ENCODE measurements at regions not wholly inside any gene's neighbourhood (a gene's known extent, or its start where the extent isn't known, plus 50 kb on each side); places are given as distances from the start of the nearest gene placed in this dataset.
A peak's percentile ranks its signal among the peaks of the same experiment; 100 is the strongest.

- Histone ChIP-seq H3K27ac (ENCODE audit: low read depth in 1 of 2, low read length in 2 of 2) (no peak overlapping the region), H3K36me3 (ENCODE audit: control insufficient read depth in 1 of 2, insufficient read depth in 2 of 2, low read length in 1 of 2) (no peaks in the 10 kb centered on the region), H3K4me3 (ENCODE audit: low read length in 2 of 2) (no peak overlapping the region), H3K4me1 (ENCODE audit: control insufficient read depth in 1 of 2, insufficient read depth in 2 of 2, low read length in 2 of 2) (peaks cover 0 to 3% of the 10 kb centered on the region in 2 donors), H3K9me3 (ENCODE audit: control insufficient read depth, low read length) (no peaks in the 10 kb centered on the region), H3K27me3 (ENCODE audit: control insufficient read depth in 1 of 2, insufficient read depth in 2 of 2, low read length in 1 of 2) (no peaks in the 10 kb centered on the region)
- DNase-seq (no peak), ATAC-seq (ENCODE audit: low FRiP score) (no peak)
- WGBS, 2 donors = 89 to 98% methylated on average over 8 of the region's 8 CpGs
- intact Hi-C loops (cut with DNase I) = no loop called here
These were observed 184.4 kb downstream of the ERMARD start for GRCh38 chr6:169935861-169936260.

GRCh38 chr6:169935348-169935718, 183.9 kb downstream of the ERMARD start:
- H3K27me3 ChIP-seq (ENCODE audit: control insufficient read depth in 1 of 2, insufficient read depth in 2 of 2, low read length in 1 of 2) = no peaks in the 10 kb centered on the region
- no peak for DNase-seq
- peaks cover 0 to 3% of the 10 kb centered on the region in 2 donors for H3K4me1 ChIP-seq (ENCODE audit: control insufficient read depth in 1 of 2, insufficient read depth in 2 of 2, low read length in 2 of 2)
- no peak for ATAC-seq (ENCODE audit: low FRiP score)
- 91 to 92% methylated on average over 14 of the region's 14 CpGs for WGBS, 2 donors
- H3K27ac ChIP-seq (ENCODE audit: low read depth in 1 of 2, low read length in 2 of 2) = no peak overlapping the region
- H3K4me3 ChIP-seq (ENCODE audit: low read length in 2 of 2) = no peak overlapping the region
- no peaks in the 10 kb centered on the region for H3K36me3 ChIP-seq (ENCODE audit: control insufficient read depth in 1 of 2, insufficient read depth in 2 of 2, low read length in 1 of 2)
- intact Hi-C loops (cut with DNase I) = no loop called here
- H3K9me3 ChIP-seq (ENCODE audit: control insufficient read depth, low read length) = no peaks in the 10 kb centered on the region

- H3K27me3 ChIP-seq (ENCODE audit: control insufficient read depth in 1 of 2, insufficient read depth in 2 of 2, low read length in 1 of 2) = no peaks in the 10 kb centered on the region
- H3K27ac ChIP-seq (ENCODE audit: low read depth in 1 of 2, low read length in 2 of 2) = no peak overlapping the region
- no peaks in the 10 kb centered on the region for H3K9me3 ChIP-seq (ENCODE audit: control insufficient read depth, low read length)
- H3K4me1 ChIP-seq (ENCODE audit: control insufficient read depth in 1 of 2, insufficient read depth in 2 of 2, low read length in 2 of 2) = peaks cover 0 to 3% of the 10 kb centered on the region in 2 donors
- intact Hi-C loops (cut with DNase I) = no loop called here
- DNase-seq (no peak), ATAC-seq (ENCODE audit: low FRiP score) (no peak)
- 75 to 77% methylated on average over 22 of the region's 22 CpGs for WGBS, 2 donors
- no peaks in the 10 kb centered on the region for H3K36me3 ChIP-seq (ENCODE audit: control insufficient read depth in 1 of 2, insufficient read depth in 2 of 2, low read length in 1 of 2)
- H3K4me3 ChIP-seq (ENCODE audit: low read length in 2 of 2) = no peak overlapping the region
These were observed 183.4 kb downstream of the ERMARD start for GRCh38 chr6:169934699-169935347.

GRCh38 chr6:169933839-169934698, 182.6 kb downstream of the ERMARD start:
- Histone ChIP-seq H3K27ac (ENCODE audit: low read depth in 1 of 2, low read length in 2 of 2) (no peak overlapping the region), H3K27me3 (ENCODE audit: control insufficient read depth in 1 of 2, insufficient read depth in 2 of 2, low read length in 1 of 2) (no peaks in the 10 kb centered on the region), H3K36me3 (ENCODE audit: control insufficient read depth in 1 of 2, insufficient read depth in 2 of 2, low read length in 1 of 2) (no peaks in the 10 kb centered on the region), H3K9me3 (ENCODE audit: control insufficient read depth, low read length) (no peaks in the 10 kb centered on the region), H3K4me3 (ENCODE audit: low read length in 2 of 2) (no peak overlapping the region), H3K4me1 (ENCODE audit: control insufficient read depth in 1 of 2, insufficient read depth in 2 of 2, low read length in 2 of 2) (peaks cover 0 to 3% of the 10 kb centered on the region in 2 donors)
- DNase-seq (peak; percentile 87 to 90), ATAC-seq (ENCODE audit: low FRiP score) (peak; percentile 87)
- 25 to 30% methylated on average over 37 of the region's 37 CpGs for WGBS, 2 donors
- intact Hi-C loops (cut with DNase I) = no loop called here

- ATAC-seq (ENCODE audit: low FRiP score) = no peak
- H3K4me1 ChIP-seq (ENCODE audit: control insufficient read depth in 1 of 2, insufficient read depth in 2 of 2, low read length in 2 of 2) = peaks cover 0 to 3% of the 10 kb centered on the region in 2 donors
- no peaks in the 10 kb centered on the region for H3K9me3 ChIP-seq (ENCODE audit: control insufficient read depth, low read length)
- no peaks in the 10 kb centered on the region for H3K36me3 ChIP-seq (ENCODE audit: control insufficient read depth in 1 of 2, insufficient read depth in 2 of 2, low read length in 1 of 2)
- no peaks in the 10 kb centered on the region for H3K27me3 ChIP-seq (ENCODE audit: control insufficient read depth in 1 of 2, insufficient read depth in 2 of 2, low read length in 1 of 2)
- intact Hi-C loops (cut with DNase I) = no loop called here
- H3K27ac ChIP-seq (ENCODE audit: low read depth in 1 of 2, low read length in 2 of 2) = peak overlapping the region in 1 of 2 donors; percentile 11
- WGBS, 2 donors = 88 to 89% methylated on average over 17 of the region's 17 CpGs
- H3K4me3 ChIP-seq (ENCODE audit: low read length in 2 of 2) = no peak overlapping the region
- DNase-seq = no peak
These were observed 181.9 kb downstream of the ERMARD start for GRCh38 chr6:169933251-169933821.

GRCh38 chr6:169932491-169932890, 181.1 kb downstream of the ERMARD start:
- no peak for DNase-seq

GRCh38 chr6:169931261-169931660, 179.8 kb downstream of the ERMARD start:
- intact Hi-C loops (cut with DNase I) = no loop called here
- no peak for DNase-seq
- H3K4me3 ChIP-seq (ENCODE audit: low read length in 2 of 2) = no peak overlapping the region

More at GRCh38 chr6:169932491-169932890, 181.1 kb downstream of the ERMARD start:
- no peaks in the 10 kb centered on the region for H3K36me3 ChIP-seq (ENCODE audit: control insufficient read depth in 1 of 2, insufficient read depth in 2 of 2, low read length in 1 of 2)
- H3K9me3 ChIP-seq (ENCODE audit: control insufficient read depth, low read length) = no peaks in the 10 kb centered on the region
- H3K27ac ChIP-seq (ENCODE audit: low read depth in 1 of 2, low read length in 2 of 2) = no peak overlapping the region
- no peak overlapping the region for H3K4me3 ChIP-seq (ENCODE audit: low read length in 2 of 2)
- peaks cover 0 to 3% of the 10 kb centered on the region in 2 donors for H3K4me1 ChIP-seq (ENCODE audit: control insufficient read depth in 1 of 2, insufficient read depth in 2 of 2, low read length in 2 of 2)
- no peaks in the 10 kb centered on the region for H3K27me3 ChIP-seq (ENCODE audit: control insufficient read depth in 1 of 2, insufficient read depth in 2 of 2, low read length in 1 of 2)
- intact Hi-C loops (cut with DNase I) = no loop called here
- 68 to 79% methylated on average over 22 of the region's 22 CpGs for whole genome bisulfite sequencing, 2 donors
- no peak for ATAC-seq (ENCODE audit: low FRiP score)

GRCh38 chr6:169930799-169931198, 179.4 kb downstream of the ERMARD start:
- DNase-seq (no peak), ATAC-seq (ENCODE audit: low FRiP score) (no peak)
- WGBS, 2 donors = 88 to 89% methylated on average over 6 of the region's 6 CpGs
- Histone ChIP-seq H3K36me3 (ENCODE audit: control insufficient read depth in 1 of 2, insufficient read depth in 2 of 2, low read length in 1 of 2) (no peaks in the 10 kb centered on the region), H3K4me1 (ENCODE audit: control insufficient read depth in 1 of 2, insufficient read depth in 2 of 2, low read length in 2 of 2) (peaks cover 0 to 3% of the 10 kb centered on the region in 2 donors), H3K27me3 (ENCODE audit: control insufficient read depth in 1 of 2, insufficient read depth in 2 of 2, low read length in 1 of 2) (no peaks in the 10 kb centered on the region), H3K9me3 (ENCODE audit: control insufficient read depth, low read length) (no peaks in the 10 kb centered on the region), H3K4me3 (ENCODE audit: low read length in 2 of 2) (no peak overlapping the region), H3K27ac (ENCODE audit: low read depth in 1 of 2, low read length in 2 of 2) (no peak overlapping the region)
- intact Hi-C loops (cut with DNase I) = no loop called here

More at GRCh38 chr6:169931261-169931660, 179.8 kb downstream of the ERMARD start:
- H3K9me3 ChIP-seq (ENCODE audit: control insufficient read depth, low read length) = no peaks in the 10 kb centered on the region
- peaks cover 0 to 3% of the 10 kb centered on the region in 2 donors for H3K4me1 ChIP-seq (ENCODE audit: control insufficient read depth in 1 of 2, insufficient read depth in 2 of 2, low read length in 2 of 2)
- 81 to 83% methylated on average over 11 of the region's 11 CpGs for WGBS, 2 donors
- no peak overlapping the region for H3K27ac ChIP-seq (ENCODE audit: low read depth in 1 of 2, low read length in 2 of 2)
- H3K27me3 ChIP-seq (ENCODE audit: control insufficient read depth in 1 of 2, insufficient read depth in 2 of 2, low read length in 1 of 2) = no peaks in the 10 kb centered on the region
- no peak for ATAC-seq (ENCODE audit: low FRiP score)
- no peaks in the 10 kb centered on the region for H3K36me3 ChIP-seq (ENCODE audit: control insufficient read depth in 1 of 2, insufficient read depth in 2 of 2, low read length in 1 of 2)
